Left cardiac atrium (tissue), 4 donors: ENCODE measurements at regions not wholly inside any gene's neighbourhood (a gene's known extent, or its start where the extent isn't known, plus 50 kb on each side); places are given as distances from the start of the nearest gene placed in this dataset.

Source experiments
- ATAC-seq, 2 donors: fragments of 200-7000 bp; cut with Tn5 transposase; one replicate each; pipeline ENCODE4 v1.9.1; 2020; ENCODE audit warnings: mild to moderate bottlenecking in 2 of 2, moderate library complexity in 2 of 2
- DNase-seq: peaks from one replicate; pipeline ENCODE4 v3.0.0-alpha.2; 2020
- intact Hi-C, 2 donors: fragments of 100-400 bp; cut with DNase I; formaldehyde crosslinking; loops; one replicate each; pipeline versions ENCODE4 v1.14.1 to v1.15.1; 2022 to 2023
- donor health status: DM: no; HTN: yes; CAD: no.
- donor health status: DM: no; HTN: yes; CAD: no; lungs with severe emphysema.
- donor health status: DM: yes; HTN: yes; CAD: no.
- donor health status: Dilated cardiomyopathy.

DNA sequence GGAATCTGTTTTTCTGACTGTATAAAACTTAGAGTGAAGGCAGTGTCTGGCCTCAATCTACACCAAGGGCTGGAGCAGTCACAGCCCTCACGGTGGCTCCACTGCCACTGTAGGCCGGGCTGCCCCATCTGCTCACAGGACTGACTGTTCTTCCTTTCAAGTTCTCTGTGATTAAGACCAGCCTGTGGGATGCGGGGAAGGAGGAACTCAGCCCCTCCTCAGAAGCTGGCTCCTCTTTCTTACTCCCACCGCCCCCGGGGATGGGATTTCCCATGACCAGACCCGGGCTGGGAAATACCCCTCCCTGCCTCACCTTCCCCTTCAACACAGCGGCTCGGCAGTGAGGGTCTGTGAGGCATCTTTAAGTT lies 106.0 kb downstream of the COPS8 start:
- ATAC-seq, result peak; percentile 25 to 41
- no peak for DNase-seq
- intact Hi-C loops, result no loop called here

DNA sequence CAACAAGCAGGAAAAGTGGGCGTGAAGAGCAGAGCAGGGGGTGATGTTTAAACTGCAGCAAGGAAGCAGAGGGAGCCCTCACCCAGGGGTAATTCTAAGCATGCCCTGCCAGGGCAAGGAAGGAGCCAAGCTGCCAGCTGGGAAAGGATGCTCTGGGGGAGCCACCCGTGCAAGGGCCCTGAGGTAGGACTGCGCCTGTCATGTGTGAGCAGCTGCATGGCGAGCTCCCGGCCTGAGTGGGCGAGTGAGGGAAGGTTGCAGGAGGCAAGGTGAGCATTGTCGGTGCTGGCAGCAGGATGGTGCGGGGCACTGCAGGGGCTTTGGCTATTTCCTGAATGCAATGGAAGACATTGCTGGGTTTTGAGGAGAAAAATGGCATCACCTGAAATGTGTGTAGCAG lies 107.2 kb downstream of the COPS8 start:
- intact Hi-C loops, result no loop called here
- DNase-seq (no peak), ATAC-seq (no peak)

DNA sequence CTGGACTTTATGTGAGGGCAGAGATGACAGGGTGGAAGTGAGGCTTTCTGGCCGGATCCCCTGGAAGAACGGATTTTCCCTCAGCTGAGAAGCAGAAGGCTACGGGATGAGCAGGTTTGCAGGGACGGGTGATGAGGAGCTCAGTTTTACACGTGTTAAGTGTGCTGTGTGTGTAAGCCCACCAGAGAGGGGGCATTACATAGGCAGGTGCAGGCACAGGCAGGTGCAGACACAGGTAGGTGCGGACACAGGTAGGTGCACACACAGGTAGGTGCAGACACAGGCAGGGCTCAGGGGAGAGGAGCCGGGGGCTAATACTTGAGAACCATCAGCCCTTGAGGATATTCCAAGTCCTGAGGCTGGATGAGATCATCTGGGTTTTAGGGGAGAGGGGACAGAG lies 107.7 kb downstream of the COPS8 start:
- intact Hi-C loops, result no loop called here
- no peak for DNase-seq
- no peak for ATAC-seq

GRCh38 chr2:237194081-237194480 lies 108.4 kb downstream of the COPS8 start:
- ATAC-seq (no peak), DNase-seq (no peak)
- intact Hi-C loops, result no loop called here

DNA sequence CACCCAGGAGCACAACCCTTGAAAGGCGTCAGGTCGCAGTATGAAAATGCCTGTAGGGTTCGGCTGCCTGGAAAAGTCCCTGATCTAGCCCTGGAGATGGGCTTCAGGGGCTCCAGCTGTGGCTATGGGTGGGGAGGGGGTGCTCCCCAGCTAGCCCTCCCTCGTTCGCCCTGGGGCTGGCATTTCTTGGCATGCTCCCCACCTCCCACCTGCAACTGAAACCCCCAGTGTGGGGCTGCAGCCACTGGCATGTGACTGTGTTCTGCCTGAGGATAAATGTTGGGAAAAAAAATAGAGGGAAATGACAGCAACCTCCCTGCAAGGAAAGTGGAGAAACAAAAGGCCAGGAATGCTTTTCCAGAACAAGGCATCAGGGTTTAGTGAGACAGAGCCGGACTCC lies 109.2 kb downstream of the COPS8 start:
- DNase-seq (no peak), ATAC-seq (no peak)
- intact Hi-C loops, result no loop called here

DNA sequence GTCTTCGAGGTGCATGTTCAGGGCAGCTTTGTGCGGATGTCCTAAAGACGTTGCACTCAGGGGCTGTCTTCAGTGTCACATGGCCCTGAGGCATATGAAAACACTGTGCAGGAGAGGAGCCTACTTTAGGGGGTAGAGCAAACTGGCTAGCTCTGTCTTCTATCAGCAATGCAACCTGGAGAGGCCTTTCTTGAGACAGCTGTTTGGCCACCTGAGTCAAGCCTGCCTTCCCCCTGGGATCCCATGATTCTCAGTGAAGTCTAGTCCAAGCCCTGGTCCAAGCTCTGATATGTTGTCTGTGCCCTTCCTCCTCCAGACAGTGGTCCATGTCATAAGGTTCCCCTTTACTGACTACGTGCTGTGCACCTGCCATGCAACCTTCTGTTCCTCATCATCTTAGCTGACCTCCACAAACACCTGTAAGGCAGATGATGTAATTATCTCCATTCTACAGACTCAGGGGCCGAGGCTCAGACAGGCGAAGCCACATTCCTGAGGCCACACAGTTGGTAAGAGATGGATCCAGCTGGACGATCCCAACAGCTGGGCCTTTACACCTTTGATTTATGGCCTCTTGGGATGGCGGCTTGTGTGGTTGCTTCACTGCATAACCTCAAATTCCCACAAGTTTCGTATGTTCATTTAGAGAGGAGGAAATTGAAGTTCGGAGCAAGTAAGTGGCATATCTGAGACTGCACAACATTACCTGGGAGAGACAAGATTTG lies 109.9 kb downstream of the COPS8 start:
- no peak for ATAC-seq
- intact Hi-C loops, result no loop called here
- no peak for DNase-seq

DNA sequence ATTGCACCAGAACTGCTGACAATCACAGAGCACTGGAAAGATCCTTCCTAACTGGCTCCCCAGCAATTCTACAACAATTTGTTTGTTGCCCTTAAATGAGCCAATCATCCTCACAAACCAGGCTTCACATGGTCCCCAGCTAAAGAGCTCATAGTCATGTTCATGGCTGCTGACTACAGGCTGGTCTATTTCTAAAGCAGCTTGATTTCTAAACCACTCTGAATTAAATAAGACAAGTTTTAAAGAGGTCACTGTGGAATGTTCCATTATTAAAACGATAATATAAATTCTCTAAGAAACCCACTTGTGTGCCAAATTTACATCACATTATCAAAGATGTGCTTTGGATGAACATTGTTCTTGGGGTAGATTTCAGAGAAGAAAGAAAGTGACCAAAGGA lies 110.7 kb downstream of the COPS8 start:
- ATAC-seq (no peak), DNase-seq (no peak)
- intact Hi-C loops, result no loop called here

DNA sequence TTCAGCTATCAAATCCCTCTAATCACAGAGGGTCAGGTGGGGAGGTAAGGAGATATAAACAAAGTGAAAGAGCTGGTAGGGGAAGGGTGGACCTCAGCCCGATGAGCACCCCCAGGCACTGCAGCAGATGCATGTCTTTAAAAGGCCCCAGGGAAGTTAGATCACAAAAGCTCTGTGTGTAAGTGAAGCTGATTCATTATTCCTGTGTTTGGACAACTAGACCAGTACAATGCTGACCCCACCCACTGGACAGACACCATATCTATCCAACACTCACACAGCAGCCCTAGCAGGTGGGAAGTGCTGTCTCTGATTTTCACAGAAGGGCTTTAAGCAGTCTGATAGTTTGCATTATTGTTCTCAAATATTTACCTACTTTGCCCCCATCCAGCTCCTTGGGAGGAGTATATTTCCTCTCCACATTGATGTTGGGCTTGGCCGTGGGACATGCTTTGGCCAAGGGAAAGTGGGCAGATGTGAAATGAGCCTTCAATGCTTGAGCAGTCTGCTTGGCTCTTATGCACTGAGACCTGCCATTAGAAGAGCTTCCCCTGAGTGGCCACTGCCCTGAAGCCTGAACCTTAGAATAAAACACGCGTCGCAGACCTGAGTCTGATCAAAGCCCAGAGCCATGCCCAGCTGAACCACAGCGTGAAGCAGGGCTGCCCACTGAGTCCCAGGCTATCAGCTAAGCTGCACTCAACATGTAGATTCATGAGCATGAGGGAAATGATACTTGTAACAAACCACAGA lies 111.4 kb downstream of the COPS8 start:
- intact Hi-C loops, result no loop called here
- DNase-seq (no peak), ATAC-seq (peak in 1 of 2 donors; percentile 80)

DNA sequence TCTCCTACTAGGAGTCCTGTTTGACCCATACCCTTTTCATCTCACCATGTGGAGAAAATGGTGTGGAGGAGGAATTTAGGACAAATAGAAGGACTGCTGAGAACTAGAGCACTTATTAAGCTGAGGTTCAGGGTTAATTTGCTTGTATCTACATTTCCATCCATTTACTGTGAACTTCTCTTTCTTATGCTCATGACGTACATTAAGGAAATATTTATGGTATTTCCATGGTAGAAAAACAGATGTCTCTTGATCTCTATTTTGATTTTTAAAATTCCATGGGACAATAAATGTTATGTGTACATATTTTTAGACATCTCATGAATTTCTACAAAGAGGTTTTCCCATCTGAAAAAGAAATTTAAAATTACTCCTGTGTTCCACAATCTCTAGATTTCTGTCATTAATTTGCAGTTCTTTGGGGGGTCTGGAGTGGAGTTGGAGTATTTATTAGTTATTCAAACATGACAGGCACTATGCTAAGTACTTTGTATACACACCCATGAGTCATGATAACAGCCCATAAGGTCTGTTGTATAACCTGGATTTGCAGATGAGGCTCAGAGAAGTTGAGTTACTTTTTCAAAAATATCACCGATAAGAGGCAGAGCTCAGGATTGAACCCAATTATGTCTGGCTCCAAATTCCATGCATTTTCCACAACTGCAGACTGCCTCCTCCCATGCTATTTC lies 112.6 kb downstream of the COPS8 start:
- no peak for ATAC-seq
- intact Hi-C loops, result no loop called here
- DNase-seq, result no peak

DNA sequence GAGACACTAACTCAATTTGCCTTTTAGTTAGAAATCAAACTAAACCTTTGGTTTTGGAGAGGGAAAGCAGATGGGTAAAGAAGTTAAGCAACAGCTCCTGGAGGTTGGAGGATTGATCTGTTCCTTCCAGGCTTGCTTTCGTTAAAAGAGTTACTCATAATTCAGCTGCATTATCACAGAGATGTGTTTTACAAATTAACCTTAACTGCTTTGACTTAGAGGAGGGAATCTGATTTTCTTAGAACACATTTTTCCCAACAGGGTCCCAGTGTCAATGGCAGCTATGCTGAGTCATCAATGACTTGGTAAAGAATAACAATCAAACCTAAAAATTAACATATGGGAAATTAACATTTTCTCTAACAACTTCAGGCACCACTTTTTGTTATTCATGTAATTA lies 113.4 kb downstream of the COPS8 start:
- no peak for ATAC-seq
- intact Hi-C loops, result no loop called here
- no peak for DNase-seq

GRCh38 chr2:237199577-237199976 lies 113.9 kb downstream of the COPS8 start:
- no peak for DNase-seq
- intact Hi-C loops, result no loop called here
- ATAC-seq, result no peak

DNA sequence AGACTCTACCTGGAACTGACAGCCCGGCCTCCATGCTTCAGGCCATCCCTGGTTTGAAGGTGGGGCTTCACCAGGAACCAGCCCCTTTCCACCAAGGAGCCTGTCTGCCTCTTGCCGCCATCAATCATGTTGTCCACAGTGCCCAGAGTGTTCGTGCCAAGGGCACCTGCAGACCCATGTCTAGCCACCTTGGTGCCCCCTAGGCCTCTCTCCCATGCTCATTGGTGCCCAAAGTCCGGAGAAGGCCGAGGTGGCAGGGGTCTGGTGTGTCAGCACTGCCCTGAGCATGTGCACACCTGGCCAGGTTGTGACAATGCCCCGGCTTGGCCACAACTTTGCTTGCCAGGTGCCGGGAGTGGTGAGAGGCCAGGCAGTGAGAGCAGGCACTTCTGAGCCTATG lies 114.8 kb downstream of the COPS8 start:
- ATAC-seq (no peak), DNase-seq (no peak)
- intact Hi-C loops, result no loop called here

- DNase-seq, result peak; percentile 68
- intact Hi-C loops, result no loop called here
- ATAC-seq, result peak; percentile 60 to 79
Measured at GRCh38 chr2:237201461-237202287, 116.0 kb downstream of the COPS8 start.

- intact Hi-C loops, result no loop called here
- DNase-seq, result no peak
- ATAC-seq, result no peak
Measured at GRCh38 chr2:237202288-237203030, 116.8 kb downstream of the COPS8 start.

GRCh38 chr2:237205043-237205541 lies 119.4 kb downstream of the COPS8 start:
- ATAC-seq (no peak), DNase-seq (no peak)
- intact Hi-C loops, result loop anchor here in 1 of 2 donors (5.0 kb wide), 1 partner anchor 112 kb away; no protein-coding TSS in a partner anchor

DNA sequence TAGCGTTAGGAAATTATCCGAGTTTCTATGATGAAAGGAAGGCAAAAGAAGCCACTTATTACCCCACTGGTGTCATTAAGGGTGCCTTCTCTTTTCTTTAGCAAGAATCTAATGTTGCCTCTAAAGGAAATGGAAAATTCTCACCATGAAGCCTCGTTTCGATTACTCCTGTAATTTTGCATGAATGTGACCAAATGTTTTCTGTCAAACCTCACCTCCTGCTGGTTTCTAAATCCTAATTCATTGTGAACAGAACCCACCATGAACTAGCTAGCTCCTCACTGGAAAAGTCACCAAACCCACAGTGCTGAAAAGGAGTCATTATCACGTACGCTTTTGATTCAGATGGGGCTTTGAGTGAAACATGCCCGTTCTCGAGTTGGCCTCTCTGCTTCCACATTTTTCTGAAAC lies 119.9 kb downstream of the COPS8 start:
- DNase-seq (no peak), ATAC-seq (no peak)
- intact Hi-C loops, result loop anchor here in 1 of 2 donors (5.0 kb wide), 1 partner anchor 112 kb away; no protein-coding TSS in a partner anchor

GRCh38 chr2:237207646-237208045 lies 122.0 kb downstream of the COPS8 start:
- peak; percentile 91 for DNase-seq
- ATAC-seq, result peak; percentile 81 to 90
- intact Hi-C loops, result loop anchor here in 1 of 2 donors (5.0 kb wide), 1 partner anchor 110 kb away; no protein-coding TSS in a partner anchor
